GM03348 (cell line): ENCODE measurements at regions not wholly inside any gene's neighbourhood (a gene's known extent, or its start where the extent isn't known, plus 50 kb on each side); places are given as distances from the start of the nearest gene placed in this dataset.

Experiments used
- DNase-seq: peaks from one replicate; pipeline ENCODE4 v3.0.0; 2012; ENCODE audit warnings: low spot score

- no peak for DNase-seq
These were observed 163.2 kb upstream of the FAM9B start for GRCh38 chrX:9196961-9197640.

- DNase-seq: no peak
These were observed 170.6 kb upstream of the FAM9B start for GRCh38 chrX:9204560-9204959.

- DNase-seq: no peak
These were observed 171.8 kb upstream of the FAM9B start for GRCh38 chrX:9205599-9206223.

GRCh38 chrX:9207142-9207541 is 173.2 kb upstream of the FAM9B start:
- no peak for DNase-seq

GRCh38 chrX:9211269-9211668 is 177.3 kb upstream of the FAM9B start:
- DNase-seq: no peak

GRCh38 chrX:9221781-9222180 is 187.9 kb upstream of the FAM9B start:
- DNase-seq: no peak

GRCh38 chrX:9222299-9222698 is 188.4 kb upstream of the FAM9B start:
- no peak for DNase-seq

- DNase-seq: peak; percentile 11
These were observed 193.3 kb upstream of the FAM9B start for GRCh38 chrX:9227276-9227675.

GRCh38 chrX:9231491-9231890 is 197.6 kb upstream of the FAM9B start:
- no peak for DNase-seq

- no peak for DNase-seq
These were observed 199.2 kb upstream of the FAM9B start for GRCh38 chrX:9233141-9233540.

- DNase-seq: no peak
These were observed 200.4 kb upstream of the FAM9B start for GRCh38 chrX:9234315-9234714.

GRCh38 chrX:9235722-9236121 is 201.8 kb upstream of the FAM9B start:
- no peak for DNase-seq

- DNase-seq: no peak
These were observed 207.0 kb upstream of the FAM9B start for GRCh38 chrX:9240956-9241355.

GRCh38 chrX:9241427-9241826 is 207.5 kb upstream of the FAM9B start:
- DNase-seq: no peak

- no peak for DNase-seq
These were observed 215.3 kb upstream of the FAM9B start for GRCh38 chrX:9249051-9249846.

- DNase-seq: no peak
These were observed 212.7 kb upstream of the TBL1X start for GRCh38 chrX:9252182-9252581.

GRCh38 chrX:9253211-9253610 is 211.6 kb upstream of the TBL1X start:
- DNase-seq: no peak

GRCh38 chrX:9257718-9258420 is 207.0 kb upstream of the TBL1X start:
- no peak for DNase-seq

GRCh38 chrX:9258421-9259104 is 206.3 kb upstream of the TBL1X start:
- no peak for DNase-seq

GRCh38 chrX:9260603-9261002 is 204.3 kb upstream of the TBL1X start:
- no peak for DNase-seq

- DNase-seq: no peak
These were observed 197.4 kb upstream of the TBL1X start for GRCh38 chrX:9267415-9267814.

- no peak for DNase-seq
These were observed 195.7 kb upstream of the TBL1X start for GRCh38 chrX:9269134-9269533.
